Muscle layer of duodenum (tissue), 2 donors: ENCODE measurements at regions not wholly inside any gene's neighbourhood (a gene's known extent, or its start where the extent isn't known, plus 50 kb on each side); places are given as distances from the start of the nearest gene placed in this dataset.

ENCODE experiments used
- H3K27ac ChIP-seq: one replicate; pipeline ENCODE4 v1.7.0; 2013; ENCODE audit warnings: mild to moderate bottlenecking, low read length
- H3K27me3 ChIP-seq: one replicate; pipeline ENCODE4 v1.7.0; 2013; ENCODE audit warnings: low read depth, mild to moderate bottlenecking, control low read depth, low read length
- H3K36me3 ChIP-seq, 2 donors: one replicate each; pipeline ENCODE4 v1.7.0; 2013; ENCODE audit warnings: low read length in 2 of 2, control low read depth in 1 of 2, mild to moderate bottlenecking in 1 of 2; ENCODE audit not compliant: insufficient read depth in 2 of 2, control insufficient read depth in 1 of 2
- H3K4me1 ChIP-seq, 2 donors: one replicate each; pipeline ENCODE4 v1.7.0; 2013; ENCODE audit warnings: low read length in 2 of 2, mild to moderate bottlenecking in 2 of 2, control low read depth in 1 of 2, moderate library complexity in 1 of 2; ENCODE audit not compliant: insufficient read depth in 2 of 2, control insufficient read depth in 1 of 2
- H3K4me3 ChIP-seq, 2 donors: one replicate each; pipeline ENCODE4 v1.7.0; 2013; ENCODE audit warnings: low read length in 2 of 2, low read depth in 1 of 2, mild to moderate bottlenecking in 1 of 2
- H3K9me3 ChIP-seq, 2 donors: one replicate each; pipeline ENCODE4 v1.7.0; 2013; ENCODE audit warnings: low read length in 2 of 2, control low read depth in 1 of 2, mild to moderate bottlenecking in 1 of 2; ENCODE audit not compliant: control insufficient read depth in 1 of 2
- donor health status: healthy.

GRCh38 chr2:71892423-71892730, 255.3 kb downstream of the CYP26B1 start:
- no peak overlapping the region for H3K27ac ChIP-seq
- no peaks in the 10 kb centered on the region for H3K9me3 ChIP-seq
- H3K4me3 ChIP-seq, result no peak overlapping the region
- no peaks in the 10 kb centered on the region for H3K4me1 ChIP-seq
- H3K27me3 ChIP-seq, result no peaks in the 10 kb centered on the region
- no peaks in the 10 kb centered on the region for H3K36me3 ChIP-seq

GRCh38 chr2:71891719-71892422, 255.8 kb downstream of the CYP26B1 start:
- H3K4me3 ChIP-seq, result no peak overlapping the region
- H3K27me3 ChIP-seq, result no peaks in the 10 kb centered on the region
- no peak overlapping the region for H3K27ac ChIP-seq
- H3K36me3 ChIP-seq, result no peaks in the 10 kb centered on the region
- no peaks in the 10 kb centered on the region for H3K4me1 ChIP-seq
- no peaks in the 10 kb centered on the region for H3K9me3 ChIP-seq

DNA sequence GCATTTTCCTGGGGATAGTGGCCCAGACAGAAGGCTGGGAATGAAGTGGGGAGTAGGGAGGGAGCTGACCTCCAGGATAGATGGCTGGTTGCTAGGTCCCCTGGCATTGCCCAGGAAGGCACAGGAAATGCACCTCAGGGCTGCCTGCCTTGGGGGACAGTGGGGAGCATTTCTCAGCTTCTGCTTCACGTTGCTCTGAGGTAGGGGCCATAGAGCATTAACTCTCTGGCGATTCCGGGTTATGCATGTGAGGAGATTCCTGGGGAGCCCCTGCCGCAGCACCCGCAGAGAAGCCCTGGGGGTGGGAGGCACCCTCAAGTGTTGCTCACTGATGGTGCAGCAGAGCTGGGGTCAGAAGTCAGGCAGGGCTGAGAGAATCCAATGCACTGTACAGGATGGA, 256.5 kb downstream of the CYP26B1 start:
- Histone ChIP-seq H3K27ac (no peak overlapping the region), H3K4me3 (no peak overlapping the region), H3K27me3 (no peaks in the 10 kb centered on the region), H3K36me3 (no peaks in the 10 kb centered on the region), H3K9me3 (peaks cover 0 to 2% of the 10 kb centered on the region in 2 donors), H3K4me1 (no peaks in the 10 kb centered on the region)

- H3K36me3 ChIP-seq, result no peaks in the 10 kb centered on the region
- H3K9me3 ChIP-seq, result peaks cover 0 to 5% of the 10 kb centered on the region in 2 donors
- no peaks in the 10 kb centered on the region for H3K4me1 ChIP-seq
- H3K4me3 ChIP-seq, result no peak overlapping the region
- no peak overlapping the region for H3K27ac ChIP-seq
- H3K27me3 ChIP-seq, result no peaks in the 10 kb centered on the region
These were observed 257.6 kb downstream of the CYP26B1 start for GRCh38 chr2:71889759-71890684.

GRCh38 chr2:71888751-71889445, 258.8 kb downstream of the CYP26B1 start:
- no peaks in the 10 kb centered on the region for H3K27me3 ChIP-seq
- peaks cover 0 to 5% of the 10 kb centered on the region in 2 donors for H3K9me3 ChIP-seq
- H3K4me1 ChIP-seq, result no peaks in the 10 kb centered on the region
- no peak overlapping the region for H3K4me3 ChIP-seq
- H3K27ac ChIP-seq, result no peak overlapping the region
- H3K36me3 ChIP-seq, result no peaks in the 10 kb centered on the region

GRCh38 chr2:71887196-71887595, 260.5 kb downstream of the CYP26B1 start:
- no peak overlapping the region for H3K4me3 ChIP-seq
- H3K27me3 ChIP-seq, result no peaks in the 10 kb centered on the region
- no peak overlapping the region for H3K27ac ChIP-seq
- peaks cover 0 to 6% of the 10 kb centered on the region in 2 donors for H3K4me1 ChIP-seq
- H3K9me3 ChIP-seq, result peaks cover 0 to 5% of the 10 kb centered on the region in 2 donors
- no peaks in the 10 kb centered on the region for H3K36me3 ChIP-seq

- Histone ChIP-seq H3K27me3 (no peaks in the 10 kb centered on the region), H3K4me3 (no peak overlapping the region), H3K4me1 (peaks cover 0 to 6% of the 10 kb centered on the region in 2 donors), H3K36me3 (no peaks in the 10 kb centered on the region), H3K9me3 (peaks cover 0 to 5% of the 10 kb centered on the region in 2 donors), H3K27ac (no peak overlapping the region)
These were observed 261.4 kb downstream of the CYP26B1 start for GRCh38 chr2:71886241-71886640.

- Histone ChIP-seq H3K27ac (no peak overlapping the region), H3K4me1 (peaks cover 0 to 6% of the 10 kb centered on the region in 2 donors), H3K9me3 (peaks cover 0 to 5% of the 10 kb centered on the region in 2 donors), H3K36me3 (no peaks in the 10 kb centered on the region), H3K4me3 (no peak overlapping the region), H3K27me3 (no peaks in the 10 kb centered on the region)
These were observed 263.2 kb downstream of the CYP26B1 start for GRCh38 chr2:71884303-71885042.

GRCh38 chr2:71882949-71883472, 264.7 kb downstream of the CYP26B1 start:
- H3K27me3 ChIP-seq, result no peaks in the 10 kb centered on the region
- no peaks in the 10 kb centered on the region for H3K36me3 ChIP-seq
- H3K4me1 ChIP-seq, result peaks cover 0 to 6% of the 10 kb centered on the region in 2 donors
- H3K4me3 ChIP-seq, result no peak overlapping the region
- no peak overlapping the region for H3K27ac ChIP-seq
- H3K9me3 ChIP-seq, result peaks cover 0 to 5% of the 10 kb centered on the region in 2 donors

GRCh38 chr2:71882236-71882946, 265.3 kb downstream of the CYP26B1 start:
- Histone ChIP-seq H3K27me3 (no peaks in the 10 kb centered on the region), H3K9me3 (peaks cover 0 to 5% of the 10 kb centered on the region in 2 donors), H3K4me3 (no peak overlapping the region), H3K36me3 (no peaks in the 10 kb centered on the region), H3K4me1 (peaks cover 0 to 6% of the 10 kb centered on the region in 2 donors), H3K27ac (no peak overlapping the region)
